NCI-H82 treated with DMSO at 0.1 percent for 48 hours (cell line): ENCODE measurements at regions not wholly inside any gene's neighbourhood (a gene's known extent, or its start where the extent isn't known, plus 50 kb on each side); places are given as distances from the start of the nearest gene placed in this dataset.

ENCODE experiments used
- DNase-seq: peaks from one replicate; lab custom pipeline; 2025; ENCODE audit not compliant: unreplicated experiment; lab: John Stamatoyannopoulos, UW

GRCh38 chr20:58019027-58019849, 209.2 kb downstream of the ANKRD60 start:
- DNase-seq: no peak

GRCh38 chr20:58018590-58018989, 209.9 kb downstream of the ANKRD60 start:
- no peak for DNase-seq

- no peak for DNase-seq
Observed at GRCh38 chr20:58017970-58018530, 210.4 kb downstream of the ANKRD60 start.

GRCh38 chr20:58017231-58017969, 211.1 kb downstream of the ANKRD60 start:
- no peak for DNase-seq

GRCh38 chr20:58016779-58017178, 211.7 kb downstream of the ANKRD60 start:
- DNase-seq: no peak

- DNase-seq: no peak
Observed at GRCh38 chr20:58014628-58015315, 213.7 kb downstream of the ANKRD60 start.

- no peak for DNase-seq
Observed at GRCh38 chr20:58012731-58013510, 215.5 kb downstream of the ANKRD60 start.

- no peak for DNase-seq
Observed at GRCh38 chr20:58011947-58012610, 216.4 kb downstream of the ANKRD60 start.

GRCh38 chr20:58011106-58011946, 217.1 kb downstream of the ANKRD60 start:
- no peak for DNase-seq

- no peak for DNase-seq
Observed at GRCh38 chr20:58010666-58011065, 217.8 kb downstream of the ANKRD60 start.

- no peak for DNase-seq
Observed at GRCh38 chr20:58010186-58010585, 218.3 kb downstream of the ANKRD60 start.

GRCh38 chr20:58008866-58009265, 219.6 kb downstream of the ANKRD60 start:
- no peak for DNase-seq

- no peak for DNase-seq
Observed at GRCh38 chr20:58008413-58008812, 220.0 kb downstream of the ANKRD60 start.

- DNase-seq: no peak
Observed at GRCh38 chr20:58007947-58008346, 220.5 kb downstream of the ANKRD60 start.

GRCh38 chr20:58006346-58007316, 221.8 kb downstream of the ANKRD60 start:
- no peak for DNase-seq

- DNase-seq: no peak
Observed at GRCh38 chr20:58005581-58006345, 222.7 kb downstream of the ANKRD60 start.

GRCh38 chr20:58004900-58005299, 223.6 kb downstream of the ANKRD60 start:
- no peak for DNase-seq
